Right kidney (tissue), 1 donor: ENCODE measurements at regions not wholly inside any gene's neighbourhood (a gene's known extent, or its start where the extent isn't known, plus 50 kb on each side); places are given as distances from the start of the nearest gene placed in this dataset.
"Not testable (repeated sequence)": the region's sequence is repeated elsewhere in the genome, so short reads cannot be mapped to it uniquely, and the experiment has no call there.

Source experiments
- DNase-seq: peaks from one replicate; pipeline ENCODE4 v3.0.0-alpha.2; 2016

DNA sequence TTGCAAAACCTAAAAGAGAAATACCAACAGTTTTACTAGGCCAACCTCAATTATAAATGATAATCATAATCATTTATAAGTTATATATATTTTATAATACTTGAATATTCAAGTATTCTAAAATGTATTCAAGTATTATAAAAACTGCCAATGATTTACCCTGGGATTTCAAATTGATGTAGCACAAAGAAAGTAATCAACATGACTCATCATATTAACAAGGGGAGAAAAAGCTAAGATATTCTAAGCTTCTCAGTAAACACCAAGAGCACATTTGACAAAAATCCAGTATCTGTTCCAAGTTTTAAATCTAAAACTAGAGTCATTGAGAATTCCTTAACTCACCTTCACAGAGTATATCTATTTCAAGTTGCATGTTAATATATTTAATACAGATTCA, 56.1 kb downstream of the CAPZA3 start:
- no peak for DNase-seq

DNA sequence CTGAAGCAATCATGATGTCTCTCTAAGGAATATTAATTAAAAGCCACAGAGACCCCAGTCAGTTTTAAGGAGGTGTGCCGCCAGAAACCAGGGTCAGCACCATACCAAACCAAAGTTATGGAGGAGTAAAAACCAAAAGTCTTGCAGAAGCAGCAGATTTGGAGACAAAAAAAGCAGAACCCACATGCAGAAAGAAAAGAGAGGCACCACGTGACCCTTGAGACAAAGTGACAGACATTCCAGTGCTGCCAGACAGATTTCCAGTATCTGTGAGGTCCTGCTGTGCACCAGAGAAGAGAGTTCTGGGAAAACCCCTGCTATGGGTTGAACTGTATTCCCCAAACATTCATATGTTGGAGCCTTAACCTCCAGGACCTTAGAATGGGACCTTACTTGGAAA, 59.7 kb downstream of the CAPZA3 start:
- no peak for DNase-seq

DNA sequence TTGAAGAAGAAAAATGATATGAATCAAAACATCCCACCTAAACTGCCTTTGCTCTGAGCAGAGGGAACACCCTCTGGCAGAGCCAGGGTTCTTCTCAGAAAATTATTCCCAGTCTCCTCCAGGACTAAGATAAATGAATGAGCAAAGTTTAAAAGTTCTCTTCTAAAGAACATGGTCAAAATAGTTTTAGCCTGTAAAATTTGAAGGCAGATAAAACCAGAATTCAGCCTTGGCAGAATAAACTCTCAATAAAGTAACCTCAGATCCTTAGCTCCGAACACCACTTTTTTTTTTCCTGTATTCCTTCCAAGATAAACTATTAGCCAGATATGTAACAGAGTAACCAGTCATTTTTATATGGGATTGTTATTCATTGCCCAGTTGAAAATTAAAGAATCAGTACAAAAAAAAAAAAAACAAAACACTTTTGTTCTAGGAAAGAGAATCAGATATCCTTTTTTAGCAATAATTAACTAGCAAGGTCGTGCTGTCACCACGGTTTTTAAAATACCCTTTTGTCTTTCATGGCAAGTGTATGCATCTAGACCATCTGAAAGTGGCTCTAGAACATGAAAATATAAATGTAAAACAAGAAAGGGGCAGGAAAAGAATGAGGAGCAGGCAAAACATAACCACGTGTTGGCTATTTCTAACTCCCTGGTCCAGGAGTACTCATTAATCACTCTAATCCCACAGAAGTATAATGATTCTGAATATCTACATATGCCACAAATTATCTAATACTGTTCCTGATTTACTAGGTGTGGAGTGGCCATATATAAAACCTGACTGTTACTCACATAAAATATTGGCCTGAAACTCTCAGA, 60.8 kb downstream of the CAPZA3 start:
- DNase-seq, result no peak

GRCh38 chr12:18799561-18799960, 61.6 kb downstream of the CAPZA3 start:
- no peak for DNase-seq

- no peak for DNase-seq
These were observed 67.8 kb downstream of the CAPZA3 start for GRCh38 chr12:18805516-18806248.

- no peak for DNase-seq
These were observed 69.8 kb downstream of the CAPZA3 start for GRCh38 chr12:18807714-18808113.

DNA sequence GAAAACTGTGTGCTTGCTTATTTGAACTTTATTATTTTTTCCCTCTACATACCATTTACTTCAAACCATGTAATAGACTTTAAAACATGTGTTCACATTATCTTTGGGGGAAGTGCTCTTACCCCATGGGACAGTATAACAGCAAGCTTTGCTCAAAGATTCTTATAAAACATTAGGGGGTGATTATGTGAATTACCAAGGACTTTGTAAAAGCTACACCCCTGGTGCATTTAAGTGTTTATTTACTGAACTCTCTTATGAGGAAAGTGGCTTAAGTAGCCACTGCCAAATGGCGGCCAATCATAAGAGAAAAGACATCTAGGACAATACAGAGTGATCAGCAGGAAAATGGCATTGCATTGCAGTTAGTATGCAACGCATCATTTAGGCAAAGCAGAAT, 70.3 kb downstream of the CAPZA3 start:
- no peak for DNase-seq

DNA sequence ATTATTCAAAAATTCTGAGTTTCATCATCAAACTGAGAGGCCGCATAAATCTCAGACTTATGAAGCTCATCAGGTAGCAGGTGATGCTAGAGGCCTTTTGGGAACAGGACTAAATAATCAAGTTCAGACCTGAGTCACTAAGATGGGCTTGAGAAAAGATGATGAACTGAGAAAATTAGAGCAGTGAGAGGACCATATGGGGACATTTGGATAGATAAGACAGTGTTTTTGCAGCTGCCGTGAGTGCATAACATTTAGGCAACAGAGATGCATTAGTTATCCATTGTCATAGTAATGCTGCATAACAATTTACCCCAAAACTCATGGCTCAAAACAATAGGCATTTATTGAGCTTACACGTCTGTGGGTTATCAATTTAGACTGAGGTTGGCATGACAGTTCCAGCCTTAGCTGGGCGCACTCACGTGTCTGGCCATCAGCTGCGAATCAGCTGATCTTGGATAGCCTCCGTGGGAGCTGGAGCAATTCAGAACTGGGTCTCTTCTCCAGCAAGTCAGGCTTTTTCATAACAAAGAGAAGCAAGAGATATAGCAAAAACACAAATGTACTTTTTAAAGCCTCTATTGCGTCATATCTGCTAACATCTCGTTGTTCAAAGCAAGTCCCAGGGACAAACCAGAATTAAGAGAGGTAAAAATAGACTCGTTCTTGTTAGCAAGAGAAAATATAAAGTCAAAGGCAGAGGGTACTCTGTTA, 72.8 kb downstream of the CAPZA3 start:
- DNase-seq, result no peak

DNA sequence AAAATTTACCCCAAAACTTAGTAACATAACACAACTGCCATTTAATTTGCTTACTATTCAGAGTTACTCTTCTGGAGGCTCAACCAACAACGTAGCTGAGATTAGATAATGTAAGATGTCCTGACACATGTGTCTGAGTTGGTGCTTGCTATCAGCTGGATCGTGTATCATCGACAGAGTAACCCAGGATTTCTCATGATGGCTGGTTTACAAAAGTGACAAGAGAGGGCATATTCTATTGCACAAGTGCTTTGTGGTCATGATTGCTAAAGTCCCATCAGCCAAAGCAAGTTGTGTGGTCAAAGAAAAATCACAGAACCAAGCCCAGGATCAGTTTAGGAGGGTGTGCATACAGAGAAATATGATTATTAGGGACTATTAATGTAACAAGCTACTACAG, 73.4 kb downstream of the CAPZA3 start:
- no peak for DNase-seq

- no peak for DNase-seq
These were observed 75.8 kb downstream of the CAPZA3 start for GRCh38 chr12:18813753-18814152.

DNA sequence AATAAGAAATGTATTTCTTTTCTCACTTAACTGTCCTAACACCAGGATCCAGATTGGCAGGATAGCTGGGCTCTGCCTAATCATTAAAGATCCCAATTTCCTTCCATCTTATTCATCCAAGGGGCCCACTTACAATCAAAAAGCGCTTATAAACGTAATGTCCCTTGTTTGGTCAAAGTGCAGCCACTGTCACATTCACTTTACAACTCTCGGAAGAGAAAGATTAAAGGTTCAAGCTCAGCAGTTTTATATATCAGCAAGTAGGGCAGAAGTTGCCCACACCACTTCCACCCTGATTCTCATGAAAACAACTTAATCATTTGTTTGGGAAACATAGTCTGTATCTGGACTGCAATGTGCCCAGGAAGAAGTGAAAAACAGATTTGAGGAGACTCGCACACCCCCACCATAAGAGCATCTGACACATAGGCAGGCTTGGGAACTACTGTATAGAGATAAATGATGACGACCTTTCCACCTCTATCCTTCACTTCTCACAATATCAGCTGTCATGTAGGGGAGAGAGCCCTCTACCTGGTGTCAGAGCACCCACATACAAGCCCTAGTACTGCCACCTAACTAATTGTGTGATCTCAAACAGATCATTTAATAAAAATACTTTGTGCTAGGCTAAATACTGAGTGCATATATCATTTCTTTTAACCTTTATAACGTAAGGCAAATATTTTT, 80.8 kb downstream of the CAPZA3 start:
- no peak for DNase-seq

- no peak for DNase-seq
These were observed 81.6 kb downstream of the CAPZA3 start for GRCh38 chr12:18819484-18819883.

DNA sequence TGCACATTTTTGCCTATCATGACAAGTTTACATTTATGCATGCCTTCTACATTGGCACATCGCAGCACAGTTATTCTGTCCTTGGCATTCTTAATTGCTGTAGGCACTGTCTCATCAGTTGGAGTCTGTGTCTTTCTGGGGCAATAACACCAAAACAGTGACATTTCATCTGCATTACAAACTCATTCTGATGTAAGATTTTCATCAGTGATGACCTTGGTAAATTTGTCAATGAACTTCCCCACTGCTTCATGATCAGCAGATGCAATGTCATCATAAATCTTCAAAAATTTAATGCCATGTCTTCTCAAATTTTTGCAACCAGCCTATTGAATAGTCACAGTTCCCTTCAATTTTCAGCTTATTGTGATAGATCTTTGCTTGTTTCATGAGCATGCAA, 85.5 kb downstream of the CAPZA3 start:
- no peak for DNase-seq

DNA sequence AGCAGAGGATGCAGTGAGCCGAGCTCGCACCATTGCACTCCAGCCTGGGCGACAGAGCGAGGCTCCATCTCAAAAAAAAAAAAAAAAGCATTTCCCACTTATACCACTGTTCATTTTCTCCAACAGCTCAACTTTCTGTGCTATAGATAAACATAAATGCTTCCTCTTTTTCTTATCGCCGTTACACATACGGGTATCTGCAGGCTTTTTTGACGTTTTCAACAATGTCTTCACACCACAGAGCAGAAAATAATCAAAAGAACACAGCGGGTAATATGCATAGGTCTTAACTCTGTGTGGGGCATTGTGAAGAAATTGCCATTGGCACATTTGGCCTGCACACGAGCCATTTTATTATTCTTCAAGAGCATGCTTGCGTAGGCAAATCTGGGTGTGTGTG, 86.4 kb downstream of the CAPZA3 start:
- DNase-seq, result no peak

GRCh38 chr12:18825138-18825537, 87.2 kb downstream of the CAPZA3 start:
- no peak for DNase-seq

- DNase-seq, result no peak
These were observed 90.0 kb downstream of the CAPZA3 start for GRCh38 chr12:18827913-18828312.

GRCh38 chr12:18828483-18828882, 90.6 kb downstream of the CAPZA3 start:
- no peak for DNase-seq

- no peak for DNase-seq
These were observed 91.1 kb downstream of the CAPZA3 start for GRCh38 chr12:18828987-18829386.

DNA sequence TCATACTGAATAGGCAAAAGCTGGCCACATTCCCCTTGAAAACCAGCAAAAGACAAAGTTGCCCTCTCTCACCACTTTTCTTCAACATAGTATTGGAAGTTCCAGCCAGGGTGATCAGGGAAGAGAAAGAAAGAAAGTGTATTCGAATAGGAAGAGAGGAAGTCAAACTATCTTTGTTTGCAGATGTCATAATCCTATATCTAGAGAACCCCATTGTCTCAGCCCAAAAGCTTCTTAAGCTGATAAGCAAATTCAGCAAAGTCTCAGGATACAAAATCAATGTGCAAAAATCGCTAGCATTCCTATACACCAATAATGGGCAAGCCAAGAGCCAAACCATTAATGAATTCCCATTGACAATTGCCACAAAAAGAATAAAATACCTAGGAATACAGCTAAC, 95.0 kb downstream of the CAPZA3 start:
- DNase-seq, result not testable (repeated sequence)

GRCh38 chr12:18837025-18837424, 99.1 kb downstream of the CAPZA3 start:
- DNase-seq, result no peak

GRCh38 chr12:18837505-18837904, 99.6 kb downstream of the CAPZA3 start:
- no peak for DNase-seq

- not testable (repeated sequence) for DNase-seq
These were observed 103.1 kb downstream of the CAPZA3 start for GRCh38 chr12:18840997-18841396.

GRCh38 chr12:18849080-18849479, 111.2 kb downstream of the CAPZA3 start:
- no peak for DNase-seq
